Spleen (tissue), 7 donors: ENCODE measurements at regions not wholly inside any gene's neighbourhood (a gene's known extent, or its start where the extent isn't known, plus 50 kb on each side); places are given as distances from the start of the nearest gene placed in this dataset.

Experiments used
- POLR2A ChIP-seq, 3 donors: fragments of 450-650 bp; IDR thresholded peaks; one replicate each; pipeline ENCODE4 v1.5.1; 2017; ENCODE audit warnings: antibody characterized with exemption in 3 of 3, mild to moderate bottlenecking in 1 of 3
- POLR2AphosphoS5 ChIP-seq, 3 donors: sonication (generic); formaldehyde crosslinking; IDR thresholded peaks; one replicate each; pipeline ENCODE4 v1.5.1; 2017; ENCODE audit warnings: antibody characterized with exemption in 3 of 3
- TF ChIP-seq, protein P1 (sequence below), 11 experiments: fragments of 200-600 bp in 7 of 11; fragments of 450-650 bp in 4 of 11; sonication (generic) in 4 of 11; IDR thresholded peaks in 8 of 11; conservative IDR thresholded peaks in 3 of 11; 1 replicate in 7 of 11; 2 replicates in 4 of 11; pipeline versions ENCODE4 v1.4.0 to v1.8.0; 2016 to 2021; ENCODE audit warnings: antibody characterized with exemption in 11 of 11, inconsistent platforms in 4 of 11, mild to moderate bottlenecking in 1 of 11
- donor health status: DM: no; HTN: no; CAD: no; lungs with moderate emphysema.
- donor health status: DM: no; HTN: no; CAD: no.
- donor health status: DM: no; HTN: no; CAD: no.

DNA sequence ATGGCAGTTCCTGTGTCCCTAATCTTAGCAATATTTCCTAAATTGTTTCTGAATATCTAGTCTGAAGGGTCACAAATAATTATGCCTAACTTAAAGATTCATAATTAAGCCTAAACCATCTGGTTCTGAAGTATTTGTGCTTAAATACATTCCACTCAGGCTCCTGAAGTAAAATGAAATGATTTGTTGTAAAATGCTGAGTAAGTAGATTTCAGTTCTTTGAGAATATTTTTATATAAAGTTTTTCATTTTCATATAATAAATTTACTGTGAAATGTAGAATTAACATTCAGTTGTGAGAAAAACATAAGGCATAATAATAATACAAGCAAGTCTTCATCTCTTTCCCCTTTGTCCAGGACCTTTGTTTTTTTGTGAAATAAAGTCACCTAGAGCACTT lies 330.6 kb upstream of the IMPG1 start:
- TF ChIP-seq, protein P1, sequence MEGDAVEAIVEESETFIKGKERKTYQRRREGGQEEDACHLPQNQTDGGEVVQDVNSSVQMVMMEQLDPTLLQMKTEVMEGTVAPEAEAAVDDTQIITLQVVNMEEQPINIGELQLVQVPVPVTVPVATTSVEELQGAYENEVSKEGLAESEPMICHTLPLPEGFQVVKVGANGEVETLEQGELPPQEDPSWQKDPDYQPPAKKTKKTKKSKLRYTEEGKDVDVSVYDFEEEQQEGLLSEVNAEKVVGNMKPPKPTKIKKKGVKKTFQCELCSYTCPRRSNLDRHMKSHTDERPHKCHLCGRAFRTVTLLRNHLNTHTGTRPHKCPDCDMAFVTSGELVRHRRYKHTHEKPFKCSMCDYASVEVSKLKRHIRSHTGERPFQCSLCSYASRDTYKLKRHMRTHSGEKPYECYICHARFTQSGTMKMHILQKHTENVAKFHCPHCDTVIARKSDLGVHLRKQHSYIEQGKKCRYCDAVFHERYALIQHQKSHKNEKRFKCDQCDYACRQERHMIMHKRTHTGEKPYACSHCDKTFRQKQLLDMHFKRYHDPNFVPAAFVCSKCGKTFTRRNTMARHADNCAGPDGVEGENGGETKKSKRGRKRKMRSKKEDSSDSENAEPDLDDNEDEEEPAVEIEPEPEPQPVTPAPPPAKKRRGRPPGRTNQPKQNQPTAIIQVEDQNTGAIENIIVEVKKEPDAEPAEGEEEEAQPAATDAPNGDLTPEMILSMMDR (IDR thresholded peaks at IDR 0.05 in 8 of 11, conservative IDR thresholded peaks at IDR 0.05 in 3 of 11): no peak
- TF ChIP-seq POLR2A (IDR thresholded peaks at IDR 0.05): no peak
- no peak for TF ChIP-seq POLR2AphosphoS5 (IDR thresholded peaks at IDR 0.05)
